Epidermal melanocyte (primary cell): ENCODE measurements at regions not wholly inside any gene's neighbourhood (a gene's known extent, or its start where the extent isn't known, plus 50 kb on each side); places are given as distances from the start of the nearest gene placed in this dataset.
"Not testable (repeated sequence)": the region's sequence is repeated elsewhere in the genome, so short reads cannot be mapped to it uniquely, and the experiment has no call there.

Experiments used
- DNase-seq: peaks from one replicate; pipeline ENCODE4 v3.0.0; 2011; ENCODE audit warnings: low spot score; ENCODE audit not compliant: insufficient read length

DNA sequence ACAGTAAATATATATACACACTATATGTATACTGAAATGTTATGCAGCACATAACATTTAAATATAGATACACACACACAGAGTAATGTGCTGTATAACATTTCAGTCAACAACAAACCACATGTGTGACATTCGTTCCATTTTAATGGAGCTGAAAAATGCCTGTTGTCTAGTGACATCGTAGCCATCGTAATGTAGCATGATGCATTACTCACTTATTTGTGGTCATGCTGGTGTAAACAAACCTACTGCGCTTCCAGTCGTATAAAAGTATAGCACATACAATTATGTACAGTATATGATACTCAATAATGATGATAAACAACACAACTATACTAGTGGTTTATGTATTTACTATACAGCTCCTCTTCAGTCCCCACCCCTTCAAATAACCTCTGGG, 119.0 kb upstream of the SLC38A4 start:
- no peak for DNase-seq

- DNase-seq = no peak
These were observed 119.8 kb upstream of the SLC38A4 start for GRCh38 chr12:46945591-46945990.

GRCh38 chr12:46946137-46946536, 120.3 kb upstream of the SLC38A4 start:
- no peak for DNase-seq

GRCh38 chr12:46948936-46949545, 123.2 kb upstream of the SLC38A4 start:
- no peak for DNase-seq

GRCh38 chr12:46950094-46950493, 124.3 kb upstream of the SLC38A4 start:
- DNase-seq = no peak

DNA sequence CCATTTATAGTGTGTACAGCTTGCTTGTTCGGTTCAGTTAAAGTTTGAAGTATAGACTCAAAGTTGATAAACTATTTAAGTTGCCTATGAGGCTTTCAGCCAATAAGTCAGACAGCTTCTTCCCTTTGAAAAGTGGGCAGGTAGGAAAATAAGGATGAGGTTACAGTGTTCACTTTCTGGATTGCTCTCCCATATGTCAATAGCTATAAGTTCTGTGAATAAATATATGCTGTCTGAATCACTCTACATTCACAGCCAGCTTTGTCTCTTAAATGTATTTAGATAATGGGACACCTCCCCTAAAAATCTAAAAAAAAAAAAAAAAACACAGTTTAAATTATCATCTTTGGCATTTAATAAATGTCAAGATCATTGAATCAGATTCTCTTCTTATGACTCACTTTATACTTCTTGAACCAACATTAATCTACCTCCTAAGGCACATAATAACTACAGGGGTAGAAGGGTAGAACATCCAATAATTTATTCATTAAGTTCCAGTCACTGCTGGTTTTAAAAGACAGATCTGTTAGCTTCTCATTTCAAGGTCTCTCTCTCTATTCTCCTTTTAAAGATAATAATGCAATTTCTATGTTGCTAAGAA, 126.4 kb upstream of the PCED1B start:
- no peak for DNase-seq

DNA sequence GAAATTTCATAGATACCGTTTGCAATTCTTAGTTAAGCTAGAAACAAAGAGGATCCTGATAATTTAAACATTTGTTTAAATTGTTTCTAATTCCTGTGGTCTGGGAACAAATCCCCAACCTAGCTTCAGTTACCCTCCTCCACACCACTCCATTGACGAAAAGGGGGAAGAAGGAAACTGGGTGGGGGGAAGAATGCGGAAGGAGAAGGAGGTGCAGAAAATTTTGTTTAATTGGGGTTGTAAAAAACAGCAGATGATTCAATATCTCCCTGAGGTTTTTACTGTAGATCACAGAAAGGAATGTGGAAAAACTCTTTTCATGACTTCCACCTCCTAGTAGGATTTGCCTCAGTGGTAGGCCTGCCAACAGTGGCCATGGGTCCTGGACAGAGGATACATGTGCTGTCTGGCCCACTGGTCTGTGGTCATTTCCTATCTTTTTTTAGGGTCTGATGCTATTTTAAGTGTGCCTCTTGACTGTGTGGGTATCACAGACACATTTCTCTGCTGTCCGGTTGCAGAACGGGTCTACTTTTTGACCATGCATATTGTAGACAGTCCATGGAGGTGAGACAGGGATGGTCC, 122.9 kb upstream of the PCED1B start:
- DNase-seq = no peak

DNA sequence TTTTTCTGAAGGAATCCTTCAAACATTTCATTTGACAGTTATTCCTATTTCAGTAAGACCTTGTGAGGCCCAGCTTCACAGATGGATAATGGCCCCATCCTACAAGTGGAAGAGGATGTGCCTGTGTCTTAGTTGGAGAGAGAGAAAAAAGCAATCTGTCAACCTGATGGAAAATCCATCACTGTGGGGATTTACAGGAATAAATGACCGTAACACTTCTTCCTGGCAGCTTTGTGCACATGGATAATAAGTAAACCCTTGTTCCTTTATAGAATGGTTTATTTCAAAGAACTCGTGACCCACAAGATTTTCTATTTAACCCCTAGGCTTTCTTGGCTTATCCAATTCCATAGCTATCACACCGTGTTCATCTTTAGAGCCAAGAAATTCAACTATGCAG, 121.4 kb upstream of the PCED1B start:
- no peak for DNase-seq

- no peak for DNase-seq
These were observed 120.7 kb upstream of the PCED1B start for GRCh38 chr12:46958599-46959290.

DNA sequence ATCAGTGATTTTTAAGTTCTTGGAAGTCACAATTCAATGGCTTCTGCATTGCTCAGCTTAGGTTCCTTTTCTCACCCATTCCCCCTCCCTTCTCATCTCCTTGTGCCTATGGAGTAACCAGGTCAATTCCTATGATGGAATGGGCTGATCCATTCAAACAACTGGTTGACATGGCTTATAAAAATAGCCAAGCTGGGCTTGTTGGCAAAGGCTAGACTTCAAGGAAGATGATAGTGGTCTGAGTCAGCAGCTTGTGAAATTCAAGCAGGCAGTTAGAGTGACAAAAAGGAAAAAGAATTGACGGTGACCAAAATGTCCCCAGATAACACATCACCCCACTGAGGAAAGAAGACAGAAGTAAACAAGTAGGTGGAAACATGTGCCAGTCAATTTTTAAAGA, 119.9 kb upstream of the PCED1B start:
- DNase-seq = no peak

DNA sequence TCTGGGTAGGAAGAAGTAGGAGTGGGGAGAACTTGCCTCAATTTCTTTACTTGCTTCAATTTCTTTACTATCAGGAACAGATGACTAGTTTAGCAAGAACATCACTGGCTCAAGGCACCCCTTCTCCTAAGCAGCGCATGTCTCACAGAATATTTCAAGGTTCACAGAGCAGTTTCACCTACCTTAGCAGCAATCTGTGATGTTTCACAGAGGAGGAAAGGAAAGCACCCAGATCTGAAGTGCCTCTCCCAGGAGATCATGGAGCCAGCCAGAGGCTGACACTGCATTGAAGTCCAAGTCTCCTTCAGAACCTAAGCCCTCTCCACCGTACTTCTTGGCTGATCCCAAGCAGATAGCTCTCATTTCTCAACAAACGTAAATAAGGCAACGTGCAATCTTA, 118.7 kb upstream of the PCED1B start:
- DNase-seq = no peak

- no peak for DNase-seq
These were observed 116.2 kb upstream of the PCED1B start for GRCh38 chr12:46963191-46963590.

- DNase-seq = no peak
These were observed 115.1 kb upstream of the PCED1B start for GRCh38 chr12:46963977-46964971.

- no peak for DNase-seq
These were observed 114.3 kb upstream of the PCED1B start for GRCh38 chr12:46965137-46965536.

- DNase-seq = no peak
These were observed 113.5 kb upstream of the PCED1B start for GRCh38 chr12:46965880-46966279.

- DNase-seq = no peak
These were observed 108.8 kb upstream of the PCED1B start for GRCh38 chr12:46970636-46971035.

DNA sequence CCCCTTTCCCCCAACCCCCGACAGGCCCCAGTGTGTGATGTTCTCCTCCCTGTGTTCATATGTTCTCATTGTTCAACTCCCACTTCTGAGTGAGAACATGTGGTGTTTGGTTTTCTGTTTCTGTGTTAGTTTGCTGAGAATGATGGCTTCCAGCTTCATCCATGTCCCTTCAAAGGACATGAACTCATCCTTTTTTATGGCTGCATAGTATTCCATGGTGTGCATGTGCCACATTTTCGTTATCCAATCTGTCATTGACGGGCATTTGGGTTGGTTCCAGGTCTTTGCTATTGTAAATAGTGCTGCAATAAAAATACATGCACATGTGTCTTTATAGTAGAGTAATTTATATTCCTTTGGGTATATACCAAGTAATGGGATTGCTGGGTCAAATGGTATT, 105.5 kb upstream of the PCED1B start:
- not testable (repeated sequence) for DNase-seq

DNA sequence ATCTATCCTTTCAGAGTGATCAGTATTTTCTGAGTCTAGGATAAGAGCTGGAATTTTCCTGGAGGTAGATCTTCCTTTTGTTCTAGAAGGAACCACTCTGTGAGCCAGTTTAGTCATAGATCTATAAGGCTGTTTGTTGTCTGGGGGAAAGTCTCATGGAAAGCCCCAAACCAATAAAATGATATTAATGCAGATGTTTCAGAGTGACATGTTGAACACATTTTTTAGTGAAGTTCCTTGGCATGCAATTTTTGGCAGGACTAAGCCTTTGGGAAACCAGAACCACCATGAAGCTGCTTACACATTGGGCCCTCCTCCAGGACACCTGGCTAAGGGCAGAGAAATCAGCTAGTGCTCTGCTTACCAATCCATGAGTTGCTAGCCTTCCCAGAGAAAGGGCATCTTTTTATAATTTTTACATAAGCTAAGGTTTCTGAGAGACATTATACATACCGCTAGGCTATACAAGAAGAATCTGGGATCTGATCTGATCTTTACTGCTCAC, 101.5 kb upstream of the PCED1B start:
- DNase-seq = no peak

GRCh38 chr12:46981622-46982021, 97.8 kb upstream of the PCED1B start:
- DNase-seq = no peak

GRCh38 chr12:46982629-46983392, 96.6 kb upstream of the PCED1B start:
- no peak for DNase-seq
